ENCODE measurements at regions not wholly inside any gene's neighbourhood (a gene's known extent, or its start where the extent isn't known, plus 50 kb on each side); places are given as distances from the start of the nearest gene placed in this dataset.

DNA sequence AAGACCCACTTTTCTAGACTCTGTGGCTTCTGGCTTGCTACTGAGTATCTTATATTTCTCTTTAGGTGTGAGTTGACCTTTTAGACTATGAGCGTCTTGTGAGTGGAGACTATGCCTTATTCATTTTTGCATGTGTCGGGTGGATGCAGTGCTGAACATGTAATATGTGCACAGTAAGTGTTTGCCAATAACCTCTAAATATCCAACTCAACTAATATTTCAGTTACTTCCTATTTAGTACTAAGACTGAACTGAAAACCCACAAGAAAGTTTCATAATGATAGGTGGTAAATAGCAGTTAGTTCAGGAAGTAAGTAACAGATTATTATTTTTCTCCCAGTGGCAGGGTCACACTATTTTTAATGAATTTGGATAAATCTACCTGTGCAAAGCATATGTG, 269.3 kb downstream of the KCNRG start:
- Histone ChIP-seq H3K56ac (ENCODE audit: insufficient read length, low read depth, low read length) (no peak overlapping the region), H2AFZ (ENCODE audit: low read length) (no peak overlapping the region), H3K18ac (ENCODE audit: insufficient read length, low read depth, low read length) (no peak overlapping the region), H4K20me1 (ENCODE audit: control insufficient read depth, insufficient read depth, insufficient read length) (no peaks in the 10 kb centered on the region), H3K27ac (ENCODE audit: insufficient read length, low read depth, low read length) (no peak overlapping the region), H2BK15ac (ENCODE audit: low read depth, low read length) (no peak overlapping the region), H3K4me1 (ENCODE audit: insufficient read depth, low read length) (peaks cover 4% of the 10 kb centered on the region; the same call in 1 of the 2 replicates), H2AK5ac (ENCODE audit: insufficient read length, low read length) (no peak overlapping the region), H3K9ac (ENCODE audit: extremely low read depth, insufficient read length, low read length) (no peak overlapping the region), H3T11ph (ENCODE audit: low read length) (no peak overlapping the region), H3K4ac (ENCODE audit: low read depth, low read length) (no peak overlapping the region), H3K23me2 (ENCODE audit: insufficient read length, low read depth, low read length, poor library complexity, severe bottlenecking) (no peaks in the 10 kb centered on the region), H2BK120ac (ENCODE audit: low read depth, low read length, poor library complexity, severe bottlenecking) (no peak overlapping the region), H3K23ac (ENCODE audit: insufficient read length, low read depth, low read length) (no peak overlapping the region), H2BK12ac (ENCODE audit: insufficient read length, low read depth, low read length) (no peak overlapping the region), H3K27me3 (ENCODE audit: insufficient read depth, low read length) (no peaks in the 10 kb centered on the region), H4K8ac (replicated peaks; ENCODE audit: insufficient read length, low read depth, low read length) (no peak overlapping the region), H3K9me3 (ENCODE audit: control insufficient read depth, low read depth, low read length) (no peaks in the 10 kb centered on the region), H3K4me2 (ENCODE audit: insufficient read depth, insufficient read length, low read length) (no peak overlapping the region), H2BK5ac (ENCODE audit: insufficient read length, low read length) (no peak overlapping the region), H2BK20ac (ENCODE audit: low read depth, low read length, poor library complexity, severe bottlenecking) (no peak overlapping the region), H4K5ac (ENCODE audit: insufficient read length, low read depth, low read length) (no peak overlapping the region), H3K14ac (ENCODE audit: insufficient read depth, low read length) (no peak overlapping the region), H3K79me1 (ENCODE audit: insufficient read depth, low read depth, low read length, poor library complexity, severe bottlenecking) (no peaks in the 10 kb centered on the region), H3K79me2 (ENCODE audit: insufficient read depth, low read length) (no peaks in the 10 kb centered on the region), H4K91ac (ENCODE audit: insufficient read length, low read depth, low read length) (no peak overlapping the region)
- Mint-ChIP-seq H3K27me3 (ENCODE audit: low read depth) (no peaks in the 10 kb centered on the region), H3K9me3 (peaks cover 0 to 2% of the 10 kb centered on the region in 2 experiments; a peak in 3 of 5 replicates), H3K27ac (no peak overlapping the region), H3K4me1 (peaks cover 44 to 51% of the 10 kb centered on the region in 2 experiments), H3K36me3 (ENCODE audit: insufficient read depth in 1 of 3, low read depth in 3 of 3) (peaks cover 0 to 8% (median 0%) of the 10 kb centered on the region in 3 experiments; a peak in 3 of 7 replicates), H3K4me3 (no peak overlapping the region)
- TF ChIP-seq, protein P1, sequence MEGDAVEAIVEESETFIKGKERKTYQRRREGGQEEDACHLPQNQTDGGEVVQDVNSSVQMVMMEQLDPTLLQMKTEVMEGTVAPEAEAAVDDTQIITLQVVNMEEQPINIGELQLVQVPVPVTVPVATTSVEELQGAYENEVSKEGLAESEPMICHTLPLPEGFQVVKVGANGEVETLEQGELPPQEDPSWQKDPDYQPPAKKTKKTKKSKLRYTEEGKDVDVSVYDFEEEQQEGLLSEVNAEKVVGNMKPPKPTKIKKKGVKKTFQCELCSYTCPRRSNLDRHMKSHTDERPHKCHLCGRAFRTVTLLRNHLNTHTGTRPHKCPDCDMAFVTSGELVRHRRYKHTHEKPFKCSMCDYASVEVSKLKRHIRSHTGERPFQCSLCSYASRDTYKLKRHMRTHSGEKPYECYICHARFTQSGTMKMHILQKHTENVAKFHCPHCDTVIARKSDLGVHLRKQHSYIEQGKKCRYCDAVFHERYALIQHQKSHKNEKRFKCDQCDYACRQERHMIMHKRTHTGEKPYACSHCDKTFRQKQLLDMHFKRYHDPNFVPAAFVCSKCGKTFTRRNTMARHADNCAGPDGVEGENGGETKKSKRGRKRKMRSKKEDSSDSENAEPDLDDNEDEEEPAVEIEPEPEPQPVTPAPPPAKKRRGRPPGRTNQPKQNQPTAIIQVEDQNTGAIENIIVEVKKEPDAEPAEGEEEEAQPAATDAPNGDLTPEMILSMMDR (conservative IDR thresholded peaks at IDR 0.05), result no peak
- no CpG with 5 or more reads among the region's 2 CpGs for WGBS (ENCODE audit: extremely low coverage, insufficient read length, low lambda C conversion rate)
- DNase-seq, result no peak

Data from H9 (cell line).